ENCODE measurements at regions not wholly inside any gene's neighbourhood (a gene's known extent, or its start where the extent isn't known, plus 50 kb on each side); places are given as distances from the start of the nearest gene placed in this dataset.
"Not testable (repeated sequence)": the region's sequence is repeated elsewhere in the genome, so short reads cannot be mapped to it uniquely, and the experiment has no call there.

GRCh38 chr1:243074224-243074623 lies 180.9 kb downstream of the CEP170 start:
- not testable (repeated sequence) for DNase-seq

GRCh38 chr1:243067056-243067455 lies 188.0 kb downstream of the CEP170 start:
- DNase-seq: not testable (repeated sequence)

- not testable (repeated sequence) for DNase-seq
Measured at GRCh38 chr1:243061965-243062364, 193.1 kb downstream of the CEP170 start.

DNA sequence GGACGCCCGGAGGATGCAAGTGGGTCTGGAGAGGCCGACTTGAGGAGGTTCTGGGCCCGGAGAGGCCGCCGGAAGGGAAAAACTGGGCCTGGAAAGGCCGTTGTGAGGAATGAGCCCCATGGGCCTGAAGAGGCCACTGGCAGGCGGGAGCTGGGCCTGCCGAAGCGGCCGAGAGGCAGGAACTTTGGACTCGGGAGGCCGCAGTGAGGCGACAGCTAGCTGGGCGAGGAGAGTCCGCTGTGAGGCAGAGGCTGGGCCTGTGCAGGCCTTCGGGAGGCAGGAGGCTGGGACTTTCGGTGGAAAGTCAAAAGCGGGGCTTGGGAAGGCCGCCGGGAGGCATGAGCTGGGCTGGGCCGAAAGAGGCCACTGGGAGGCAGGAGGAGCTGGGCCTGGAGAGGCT lies 199.6 kb downstream of the CEP170 start:
- DNase-seq: not testable (repeated sequence)

DNA sequence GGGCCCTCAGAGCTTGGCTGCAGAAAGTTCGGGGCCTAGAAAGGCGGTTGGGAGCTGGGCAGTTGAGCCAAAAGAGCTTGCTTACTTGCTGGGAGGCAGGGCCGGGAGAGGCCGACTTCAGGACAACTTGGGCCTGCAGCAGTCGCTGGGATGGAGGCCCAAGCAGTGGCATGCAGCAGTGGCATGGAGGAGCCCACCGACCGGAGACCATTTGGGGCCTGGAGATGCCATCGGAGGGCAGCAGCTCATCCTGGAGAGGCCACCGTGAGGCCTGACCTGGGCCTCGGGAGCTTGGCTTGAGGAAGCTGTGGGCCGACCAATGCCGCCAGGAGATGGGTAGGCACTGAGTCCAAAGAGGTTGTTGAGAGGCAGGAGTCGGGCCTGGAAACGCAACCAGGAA lies 200.0 kb downstream of the CEP170 start:
- not testable (repeated sequence) for DNase-seq

GRCh38 chr1:243054681-243055080 lies 200.4 kb downstream of the CEP170 start:
- not testable (repeated sequence) for DNase-seq

DNA sequence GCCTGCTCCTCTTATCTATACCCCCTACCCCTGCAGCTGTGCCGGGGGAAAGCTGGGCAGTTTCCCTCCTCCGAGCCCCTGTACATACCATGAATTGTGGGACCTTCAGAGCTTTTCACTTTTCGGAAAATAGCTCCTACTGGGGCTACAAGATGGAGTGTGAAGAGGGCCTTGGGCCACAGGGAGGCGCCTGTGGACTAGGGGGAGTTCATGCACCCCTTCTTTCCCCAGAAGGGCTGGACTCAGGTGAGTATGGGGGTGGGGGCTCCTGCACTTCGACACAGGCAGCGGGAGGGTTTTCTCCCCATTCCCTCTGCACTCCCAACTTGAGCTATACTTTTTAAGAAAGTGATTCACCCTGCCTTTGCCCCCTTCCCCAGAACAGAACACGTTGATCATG lies 202.0 kb downstream of the CEP170 start:
- DNase-seq: not testable (repeated sequence)

DNA sequence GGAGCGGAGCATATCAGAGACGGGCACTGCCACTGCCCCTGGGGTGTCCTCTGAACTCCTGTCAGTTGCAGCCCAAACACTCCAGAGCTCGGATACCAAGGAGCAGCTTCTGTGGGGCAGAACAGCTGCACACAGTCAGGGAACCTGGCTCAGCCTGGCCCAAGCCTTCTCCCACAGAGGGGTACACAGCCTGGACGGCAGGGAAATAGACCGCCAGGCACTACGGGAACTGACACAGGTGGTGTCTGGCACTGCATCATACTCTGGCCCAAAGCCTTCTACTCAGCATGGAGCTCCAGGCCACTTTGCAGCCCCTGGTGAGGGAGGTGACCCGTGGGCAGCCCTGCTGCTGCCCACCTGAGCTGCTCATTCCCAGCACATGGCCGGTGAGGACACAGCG lies 204.5 kb downstream of the CEP170 start:
- DNase-seq: not testable (repeated sequence)

- not testable (repeated sequence) for DNase-seq
Measured at GRCh38 chr1:243049716-243050115, 205.4 kb downstream of the CEP170 start.

DNA sequence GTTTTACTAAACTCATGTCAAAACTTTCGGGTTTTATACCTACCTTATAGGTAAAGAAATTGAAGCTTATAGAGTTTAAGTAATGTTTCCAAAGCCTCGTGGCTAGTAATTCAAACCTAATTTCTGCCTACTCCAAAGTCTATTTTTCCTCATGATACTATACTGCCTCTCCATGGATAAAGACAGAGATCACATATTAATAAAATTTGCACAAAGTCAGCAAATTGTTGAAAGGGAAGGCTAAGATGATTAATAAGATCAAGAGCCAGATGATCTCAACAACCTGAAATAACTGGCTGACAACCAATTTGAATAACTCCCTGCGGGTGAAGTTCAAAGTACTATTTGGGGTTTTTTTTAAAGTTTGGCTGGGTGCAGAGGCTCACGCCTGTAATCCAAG lies 233.7 kb downstream of the CEP170 start:
- not testable (repeated sequence) for DNase-seq

DNA sequence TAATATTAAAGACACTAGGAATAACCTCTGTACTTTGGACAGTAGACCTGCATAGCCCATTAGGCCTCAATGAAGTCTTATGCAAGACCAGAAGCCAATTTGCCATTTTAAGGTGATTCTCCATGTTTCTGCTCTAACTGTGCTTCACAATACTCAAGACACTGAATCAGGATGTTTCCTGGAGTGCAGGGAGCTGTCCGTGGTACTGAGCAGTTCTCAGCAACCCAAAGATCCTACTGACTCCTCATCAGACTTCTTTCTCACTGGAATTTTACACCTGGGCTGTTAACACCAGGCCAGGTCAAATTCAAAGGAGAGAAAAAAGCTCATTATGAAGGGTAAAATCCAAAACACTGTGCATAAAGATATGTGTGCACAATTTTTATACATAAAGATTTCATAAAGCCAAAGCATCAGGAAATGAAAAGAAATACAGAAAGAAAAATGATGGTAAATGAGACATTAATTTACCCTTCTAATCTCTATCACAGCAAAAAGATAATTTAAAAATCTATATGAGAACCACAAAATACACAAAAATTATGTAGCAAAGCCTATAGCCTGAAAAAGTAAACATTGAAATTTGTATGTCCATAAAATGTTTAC lies 235.9 kb downstream of the CEP170 start:
- not testable (repeated sequence) for DNase-seq

DNA sequence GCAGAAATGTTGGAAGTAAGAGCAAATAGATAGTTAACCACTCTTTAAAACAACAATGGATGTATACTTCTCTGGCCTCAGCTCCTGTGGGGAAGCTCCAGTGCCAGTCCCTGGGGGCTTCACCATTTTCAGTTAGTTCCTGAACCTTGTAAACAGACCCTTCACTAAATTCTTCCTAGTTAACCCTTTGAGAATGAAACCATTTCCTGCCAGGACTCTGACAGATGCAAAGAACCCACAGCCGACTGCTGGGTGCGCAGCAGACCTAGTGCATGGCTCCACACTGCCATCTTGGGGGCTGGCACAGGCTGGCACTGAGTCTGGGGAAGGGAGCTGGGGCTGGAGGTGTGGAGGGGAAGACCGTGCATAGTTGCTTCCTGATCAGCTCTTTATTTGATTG lies 244.4 kb downstream of the CEP170 start:
- not testable (repeated sequence) for DNase-seq

DNA sequence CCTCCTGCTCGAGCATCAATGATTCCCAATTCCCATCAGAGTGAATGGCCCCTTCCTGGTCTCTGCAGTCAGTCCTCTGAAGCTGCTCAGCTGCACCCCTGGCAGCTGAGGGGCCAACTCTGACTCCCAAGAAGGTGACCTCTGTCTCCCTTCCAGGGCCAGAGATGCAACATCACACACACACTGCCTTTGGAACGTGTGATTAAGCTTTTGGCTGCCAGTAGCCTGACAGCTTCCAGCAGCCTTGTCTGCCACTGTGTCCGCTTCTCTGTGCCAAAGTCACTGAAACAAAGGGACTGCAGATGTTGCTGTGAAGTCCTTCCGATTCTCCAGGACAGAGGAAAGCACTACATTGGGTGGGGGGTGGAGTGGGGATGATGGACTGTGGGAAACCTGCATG lies 254.1 kb downstream of the CEP170 start:
- not testable (repeated sequence) for DNase-seq

GRCh38 chr1:242992776-242993175 lies 262.3 kb downstream of the CEP170 start:
- DNase-seq: not testable (repeated sequence)

GRCh38 chr1:242985096-242985495 lies 270.0 kb downstream of the CEP170 start:
- DNase-seq: not testable (repeated sequence)

- peak; percentile 14 for DNase-seq
Measured at GRCh38 chr1:242973341-242973740, 281.7 kb downstream of the CEP170 start.

- DNase-seq: no peak
Measured at GRCh38 chr1:242966892-242967291, 288.2 kb downstream of the CEP170 start.

- DNase-seq: not testable (repeated sequence)
Measured at GRCh38 chr1:242959397-242959796, 295.7 kb downstream of the CEP170 start.

DNA sequence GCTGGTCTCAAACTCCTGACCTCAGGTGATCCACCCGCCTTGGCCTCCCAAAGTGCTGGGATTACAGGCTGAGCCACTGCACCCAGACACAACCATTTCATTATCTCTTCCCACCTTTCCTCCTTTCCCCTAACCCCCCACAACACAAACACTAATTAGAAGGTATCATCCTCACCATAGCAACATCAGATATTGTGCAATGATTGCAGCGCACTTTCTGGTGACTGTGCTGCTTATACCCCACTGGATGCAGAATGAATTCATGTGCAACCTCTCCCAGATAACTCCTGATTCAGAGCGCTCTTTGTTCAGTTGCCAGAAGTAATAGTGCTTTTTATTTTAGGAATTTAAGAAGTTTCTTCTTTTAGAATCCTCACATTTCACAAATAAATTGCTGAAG lies 300.1 kb downstream of the CEP170 start:
- DNase-seq: not testable (repeated sequence)

GRCh38 chr1:242946206-242946605 lies 308.9 kb downstream of the CEP170 start:
- no peak for DNase-seq

GRCh38 chr1:242936725-242937124 lies 318.4 kb downstream of the CEP170 start:
- not testable (repeated sequence) for DNase-seq

DNA sequence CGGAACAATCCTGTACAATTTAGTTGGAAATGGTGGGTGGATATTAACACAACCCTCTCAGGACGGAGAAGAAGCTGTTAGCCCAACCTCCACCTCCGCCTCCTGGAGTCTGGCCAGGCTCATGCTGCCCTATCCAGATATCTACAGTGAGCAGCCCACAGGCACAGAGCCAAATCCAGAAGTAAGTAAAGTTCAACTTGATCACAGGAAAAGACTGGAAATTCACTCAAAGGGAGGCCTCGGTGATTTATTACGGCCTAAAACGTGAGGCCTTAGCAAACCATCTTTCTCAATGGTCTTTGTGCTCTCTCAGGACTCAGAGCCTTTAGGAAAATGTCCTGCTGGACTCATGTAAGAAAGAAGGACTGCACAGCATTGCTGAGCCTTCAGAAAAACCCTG lies 330.4 kb downstream of the CEP170 start:
- DNase-seq: not testable (repeated sequence)

DNA sequence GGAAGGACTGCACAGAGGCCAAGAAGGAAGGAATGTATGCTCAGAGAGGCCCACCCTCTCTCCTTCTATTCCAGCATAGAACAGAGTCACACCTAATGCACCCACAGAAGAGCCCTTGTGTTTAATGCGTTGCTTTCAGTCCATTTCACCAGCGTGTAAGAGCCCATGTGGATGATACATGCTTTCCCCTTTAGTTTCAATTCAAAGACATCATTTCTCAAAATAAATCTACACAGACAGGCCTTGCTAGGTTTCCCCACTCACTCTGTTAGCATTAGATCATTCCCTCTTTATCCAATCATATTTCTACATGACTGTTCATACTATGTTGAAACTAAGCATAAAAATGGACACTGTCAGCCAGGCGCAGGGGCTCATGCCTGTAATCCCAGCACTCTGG lies 331.5 kb downstream of the CEP170 start:
- DNase-seq: not testable (repeated sequence)

DNA sequence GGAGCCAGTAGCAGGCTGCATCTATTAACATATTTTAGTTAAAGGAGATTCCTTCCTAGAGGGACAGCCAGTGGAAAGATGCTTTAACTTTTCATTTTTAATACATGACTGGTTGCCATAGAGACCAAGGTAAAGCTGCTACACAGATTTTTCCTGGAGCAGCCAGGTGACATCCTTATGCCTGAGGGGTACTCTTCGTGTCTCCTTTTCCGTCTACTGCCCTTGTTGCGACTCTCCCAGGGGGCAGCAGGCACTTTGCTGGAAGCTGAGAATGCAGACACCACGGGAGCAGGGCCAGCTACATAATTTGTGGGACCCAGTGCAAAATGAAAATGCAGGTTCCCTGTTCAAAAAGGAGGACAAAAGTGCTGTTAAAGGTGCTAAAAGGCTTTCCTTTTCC lies 340.4 kb downstream of the CEP170 start:
- DNase-seq: not testable (repeated sequence)

DNA sequence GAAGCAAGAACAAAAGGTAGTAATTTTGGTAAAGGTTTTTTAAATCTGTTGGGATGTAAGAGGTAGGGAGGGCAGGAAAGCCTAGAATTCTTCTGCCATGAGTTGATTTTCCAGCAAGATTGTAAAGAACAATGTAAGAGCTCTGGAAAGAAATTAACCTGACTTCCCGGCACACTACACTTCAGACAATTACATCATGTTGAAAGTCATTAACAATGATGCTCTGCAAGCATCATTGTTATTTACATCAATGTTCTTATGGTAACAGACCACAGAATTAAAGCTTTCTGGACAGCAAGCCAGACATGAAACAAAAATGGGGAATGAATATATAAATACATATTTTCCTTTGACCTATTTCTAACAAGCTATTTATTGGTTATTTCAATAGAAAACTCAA lies 342.2 kb downstream of the CEP170 start:
- not testable (repeated sequence) for DNase-seq
